ENCODE measurements at regions not wholly inside any gene's neighbourhood (a gene's known extent, or its start where the extent isn't known, plus 50 kb on each side); places are given as distances from the start of the nearest gene placed in this dataset.

GRCh38 chr1:113280581-113280980 lies 109.7 kb upstream of the MAGI3 start:
- TF ChIP-seq CTBP1 (IDR thresholded peaks at IDR 0.05; ENCODE audit: borderline replicate concordance) (no peak), PKNOX1 (IDR thresholded peaks at IDR 0.05) (no peak), ELF4 (IDR thresholded peaks at IDR 0.05) (no peak), FOXK2 (IDR thresholded peaks at IDR 0.05) (no peak), ARNT (IDR thresholded peaks at IDR 0.05) (no peak), BHLHE40 (IDR thresholded peaks at IDR 0.05; ENCODE audit: borderline replicate concordance) (no peak), LEF1 (IDR thresholded peaks at IDR 0.05; ENCODE audit: borderline replicate concordance) (no peak), FOXA1 (IDR thresholded peaks at IDR 0.05) (no peak), NFRKB (IDR thresholded peaks at IDR 0.05) (no peak), SP1 (IDR thresholded peaks at IDR 0.05) (no peak)

Measured in HEK293T (cell line).